Activated T-cell treated with anti-CD3 and anti-CD28 coated beads, Interleukin-2, amount 50 U/mL, for 24 hours (primary cell): ENCODE measurements at regions not wholly inside any gene's neighbourhood (a gene's known extent, or its start where the extent isn't known, plus 50 kb on each side); places are given as distances from the start of the nearest gene placed in this dataset.

ENCODE experiments used
- DNase-seq: peaks from one replicate; pipeline ENCODE4 v3.0.0-alpha.2; 2020
- H3K27ac Mint-ChIP-seq: 2 replicates; pipeline ENCODE4 v1.8.0; 2020; ENCODE audit warnings: mild to moderate bottlenecking, mixed read lengths
- H3K27me3 Mint-ChIP-seq: 2 replicates; pipeline ENCODE4 v1.8.0; 2020; ENCODE audit warnings: mixed read lengths
- H3K36me3 Mint-ChIP-seq: 2 replicates; pipeline ENCODE4 v1.8.0; 2020; ENCODE audit warnings: low read depth, mixed read lengths
- H3K4me1 Mint-ChIP-seq: 2 replicates; pipeline ENCODE4 v1.8.0; 2020; ENCODE audit warnings: low read depth, mixed read lengths
- H3K4me3 Mint-ChIP-seq: 2 replicates; pipeline ENCODE4 v1.8.0; 2020; ENCODE audit warnings: mild to moderate bottlenecking, moderate library complexity, mixed read lengths
- H3K9me3 Mint-ChIP-seq: 2 replicates; pipeline ENCODE4 v1.8.0; 2020; ENCODE audit warnings: mixed read lengths

DNA sequence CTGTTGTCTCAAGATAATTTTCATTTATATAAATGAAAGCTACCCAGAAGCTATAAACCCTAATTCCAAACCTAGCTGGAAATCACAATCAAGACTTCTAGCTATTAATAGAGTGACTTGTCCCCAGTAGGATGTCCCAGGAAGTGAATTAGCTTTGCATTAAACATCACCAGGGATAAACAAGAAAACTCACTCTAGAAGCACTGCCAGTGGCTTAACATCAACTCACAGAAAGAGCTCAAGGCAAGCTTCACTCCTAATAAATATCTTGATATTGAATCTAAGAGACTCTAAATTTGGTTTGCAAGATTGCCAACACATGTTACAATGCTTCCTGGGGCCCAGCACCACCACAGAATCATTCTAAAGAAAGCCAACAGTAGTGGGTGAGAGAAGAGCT is 468.7 kb upstream of the FAM241A start:
- H3K27me3 Mint-ChIP-seq = no peaks in the 10 kb centered on the region
- H3K27ac Mint-ChIP-seq = no peak overlapping the region
- no peak overlapping the region for H3K4me3 Mint-ChIP-seq
- H3K9me3 Mint-ChIP-seq = no peaks in the 10 kb centered on the region
- no peaks in the 10 kb centered on the region for H3K4me1 Mint-ChIP-seq
- H3K36me3 Mint-ChIP-seq = no peaks in the 10 kb centered on the region
- DNase-seq = no peak

DNA sequence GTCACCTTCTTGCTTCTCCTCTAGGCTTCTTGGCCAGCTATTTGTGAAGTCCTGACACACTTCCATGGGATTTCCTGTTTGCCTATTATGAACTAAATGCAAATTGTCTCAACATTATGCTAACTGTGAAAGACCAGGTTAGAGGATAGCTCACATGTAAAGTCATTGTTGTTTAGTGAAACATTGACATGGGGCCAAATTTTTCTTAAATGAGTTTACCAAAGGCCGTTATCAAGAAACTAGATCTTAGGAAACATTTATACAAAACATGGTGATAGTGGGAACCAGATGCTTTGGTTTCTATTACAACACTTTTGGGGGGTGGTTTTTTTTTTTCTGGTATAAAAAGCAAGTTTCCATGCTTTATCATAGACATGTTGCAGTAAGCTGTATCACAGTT is 466.8 kb upstream of the FAM241A start:
- no peaks in the 10 kb centered on the region for H3K4me1 Mint-ChIP-seq
- no peaks in the 10 kb centered on the region for H3K27me3 Mint-ChIP-seq
- no peaks in the 10 kb centered on the region for H3K9me3 Mint-ChIP-seq
- no peaks in the 10 kb centered on the region for H3K36me3 Mint-ChIP-seq
- DNase-seq = no peak
- no peak overlapping the region for H3K4me3 Mint-ChIP-seq
- H3K27ac Mint-ChIP-seq = no peak overlapping the region

DNA sequence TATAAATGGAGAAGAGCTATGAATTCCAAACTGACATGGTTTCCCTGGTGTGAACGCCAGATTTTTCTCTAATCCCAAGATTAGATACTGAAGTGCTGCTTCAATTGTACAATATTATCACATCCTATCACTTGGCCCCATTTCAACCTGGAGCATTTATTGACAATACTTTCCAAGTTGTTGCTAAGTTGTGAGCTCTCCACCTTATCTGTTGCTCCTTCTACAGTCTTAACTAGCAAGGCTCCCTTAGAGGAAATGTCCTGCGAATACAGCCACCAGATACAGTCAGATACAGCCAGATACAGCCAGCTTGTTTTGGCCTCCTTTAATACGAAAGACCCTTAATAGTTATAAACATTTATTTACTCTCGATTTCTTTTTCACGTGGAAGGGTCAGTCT is 466.3 kb upstream of the FAM241A start:
- no peak overlapping the region for H3K4me3 Mint-ChIP-seq
- H3K4me1 Mint-ChIP-seq = no peaks in the 10 kb centered on the region
- H3K9me3 Mint-ChIP-seq = no peaks in the 10 kb centered on the region
- H3K36me3 Mint-ChIP-seq = no peaks in the 10 kb centered on the region
- DNase-seq = no peak
- H3K27ac Mint-ChIP-seq = no peak overlapping the region
- H3K27me3 Mint-ChIP-seq = no peaks in the 10 kb centered on the region

DNA sequence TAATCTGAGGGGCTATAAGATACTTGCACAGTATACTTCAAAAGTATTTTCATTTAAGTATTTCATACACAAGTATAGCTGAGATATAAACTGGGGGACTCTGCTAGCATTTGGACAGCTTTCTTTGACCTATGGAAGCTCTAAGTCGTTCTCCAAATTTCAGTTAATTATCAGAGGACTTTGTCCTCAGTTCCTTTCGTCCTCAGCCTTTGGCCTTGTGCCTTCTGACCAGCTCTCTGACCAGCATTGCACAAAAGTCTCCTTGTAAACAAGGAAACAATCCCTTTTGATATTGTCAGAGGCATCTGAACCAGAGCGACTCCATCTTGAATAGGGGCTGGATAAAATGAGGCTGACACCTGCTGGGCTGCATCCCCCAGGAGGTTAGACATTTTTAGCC is 464.0 kb upstream of the FAM241A start:
- no peaks in the 10 kb centered on the region for H3K4me1 Mint-ChIP-seq
- no peaks in the 10 kb centered on the region for H3K9me3 Mint-ChIP-seq
- no peaks in the 10 kb centered on the region for H3K36me3 Mint-ChIP-seq
- H3K27ac Mint-ChIP-seq = no peak overlapping the region
- DNase-seq = no peak
- H3K4me3 Mint-ChIP-seq = no peak overlapping the region
- H3K27me3 Mint-ChIP-seq = no peaks in the 10 kb centered on the region

DNA sequence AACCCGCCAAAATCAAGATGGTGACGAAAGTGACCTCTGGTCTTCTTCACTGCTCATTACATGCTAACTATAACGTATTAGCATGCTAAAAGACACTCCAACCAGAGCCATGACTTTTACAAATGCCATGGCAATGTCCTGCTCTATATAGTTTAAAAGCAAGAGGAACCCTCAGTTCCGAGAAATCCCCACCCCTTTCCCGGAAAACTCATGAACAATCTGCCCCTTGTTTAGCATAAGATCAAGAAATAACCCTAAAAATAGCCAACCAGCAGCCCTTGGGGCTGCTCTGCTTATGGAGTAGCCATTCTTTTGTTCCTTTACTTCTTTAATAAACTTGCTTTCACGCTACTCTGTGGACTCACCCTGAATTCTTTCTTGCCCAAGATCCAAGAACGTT is 463.5 kb upstream of the FAM241A start:
- no peak overlapping the region for H3K27ac Mint-ChIP-seq
- no peaks in the 10 kb centered on the region for H3K27me3 Mint-ChIP-seq
- no peak for DNase-seq
- no peaks in the 10 kb centered on the region for H3K4me1 Mint-ChIP-seq
- H3K9me3 Mint-ChIP-seq = no peaks in the 10 kb centered on the region
- H3K4me3 Mint-ChIP-seq = no peak overlapping the region
- no peaks in the 10 kb centered on the region for H3K36me3 Mint-ChIP-seq

DNA sequence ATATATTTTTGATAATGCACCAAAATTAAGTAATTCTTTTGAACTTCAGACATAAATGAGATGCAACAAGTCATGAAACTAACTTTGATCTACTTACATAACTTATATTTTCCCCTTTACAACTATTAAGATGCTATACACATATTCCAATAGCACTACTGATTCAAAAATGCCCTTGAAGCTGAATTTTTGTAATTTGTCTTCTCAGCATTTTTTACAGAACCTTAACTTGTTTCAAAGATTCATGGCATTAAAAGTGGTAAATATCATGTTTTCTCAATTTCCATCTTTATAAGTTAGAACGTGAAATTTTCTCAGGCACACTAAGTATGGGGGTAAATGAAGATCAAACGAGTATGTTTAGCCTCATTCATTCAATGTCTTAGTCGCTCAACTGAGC is 460.0 kb upstream of the FAM241A start:
- Mint-ChIP-seq H3K27ac (no peak overlapping the region), H3K27me3 (no peaks in the 10 kb centered on the region), H3K36me3 (no peaks in the 10 kb centered on the region), H3K4me1 (no peaks in the 10 kb centered on the region), H3K9me3 (no peaks in the 10 kb centered on the region), H3K4me3 (no peak overlapping the region)
- no peak for DNase-seq

DNA sequence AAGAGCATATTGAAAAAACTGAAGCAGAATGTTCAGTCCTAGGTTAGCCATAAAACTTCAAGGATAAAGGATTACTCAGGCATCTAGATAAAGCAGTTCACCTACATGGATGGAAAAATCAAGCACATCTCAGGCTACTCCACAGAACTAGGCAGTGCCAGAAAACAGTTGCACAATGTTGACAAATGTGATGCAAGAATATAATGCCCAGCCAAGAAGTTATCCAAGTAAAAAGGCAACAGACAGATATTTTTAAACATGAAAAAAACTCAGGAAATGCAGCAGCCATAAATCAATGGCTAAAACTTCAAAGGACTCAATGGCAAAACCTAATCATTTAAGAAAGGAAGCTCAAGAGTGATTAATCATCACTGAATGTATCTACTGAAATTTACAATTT is 456.0 kb upstream of the FAM241A start:
- no peak overlapping the region for H3K27ac Mint-ChIP-seq
- peaks cover 3% of the 10 kb centered on the region for H3K9me3 Mint-ChIP-seq
- H3K4me3 Mint-ChIP-seq = no peak overlapping the region
- no peaks in the 10 kb centered on the region for H3K4me1 Mint-ChIP-seq
- H3K27me3 Mint-ChIP-seq = no peaks in the 10 kb centered on the region
- no peaks in the 10 kb centered on the region for H3K36me3 Mint-ChIP-seq
- no peak for DNase-seq

DNA sequence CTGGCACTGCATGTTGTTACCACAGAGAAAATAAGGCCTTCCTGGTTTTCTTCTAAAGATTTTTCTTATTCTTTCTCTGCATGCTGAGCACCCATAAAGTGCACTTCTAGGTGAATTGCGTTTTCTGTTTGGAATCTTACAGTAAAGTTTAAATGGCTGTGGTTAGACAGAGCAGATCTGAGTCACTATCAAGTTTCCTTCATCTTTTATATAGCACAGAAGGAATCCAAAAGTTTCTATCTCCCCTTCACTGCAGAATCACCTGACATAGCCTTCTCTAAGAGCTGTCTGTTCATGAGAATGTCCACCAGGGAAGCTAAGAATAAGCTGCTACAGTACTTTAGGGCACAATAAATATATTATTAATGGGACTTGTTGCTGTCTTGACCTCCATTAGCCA is 455.5 kb upstream of the FAM241A start:
- Mint-ChIP-seq H3K9me3 (peaks cover 3% of the 10 kb centered on the region), H3K4me3 (no peak overlapping the region), H3K27me3 (no peaks in the 10 kb centered on the region), H3K36me3 (no peaks in the 10 kb centered on the region), H3K4me1 (no peaks in the 10 kb centered on the region), H3K27ac (no peak overlapping the region)
- no peak for DNase-seq

DNA sequence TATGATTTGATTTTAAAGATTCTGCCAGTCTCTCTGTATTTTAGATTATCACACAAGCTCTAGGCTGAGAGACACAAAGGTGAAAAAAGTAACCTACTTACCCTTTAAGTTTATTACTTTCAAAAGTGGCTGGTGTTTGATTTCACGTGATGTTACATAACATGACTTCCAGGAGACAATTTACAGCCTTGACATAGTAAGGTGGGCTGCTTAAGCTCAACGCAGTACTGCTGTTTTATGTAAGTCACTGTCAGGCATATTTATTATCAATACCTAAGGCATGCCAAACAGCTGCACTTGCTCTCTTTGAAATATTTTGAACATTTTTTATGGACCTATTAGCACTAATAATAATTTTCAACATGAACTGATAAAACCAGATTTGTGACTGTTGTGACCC is 451.5 kb upstream of the FAM241A start:
- no peak for DNase-seq
- no peaks in the 10 kb centered on the region for H3K4me1 Mint-ChIP-seq
- no peaks in the 10 kb centered on the region for H3K36me3 Mint-ChIP-seq
- no peak overlapping the region for H3K27ac Mint-ChIP-seq
- H3K27me3 Mint-ChIP-seq = no peaks in the 10 kb centered on the region
- peaks cover 3% of the 10 kb centered on the region for H3K9me3 Mint-ChIP-seq
- no peak overlapping the region for H3K4me3 Mint-ChIP-seq

DNA sequence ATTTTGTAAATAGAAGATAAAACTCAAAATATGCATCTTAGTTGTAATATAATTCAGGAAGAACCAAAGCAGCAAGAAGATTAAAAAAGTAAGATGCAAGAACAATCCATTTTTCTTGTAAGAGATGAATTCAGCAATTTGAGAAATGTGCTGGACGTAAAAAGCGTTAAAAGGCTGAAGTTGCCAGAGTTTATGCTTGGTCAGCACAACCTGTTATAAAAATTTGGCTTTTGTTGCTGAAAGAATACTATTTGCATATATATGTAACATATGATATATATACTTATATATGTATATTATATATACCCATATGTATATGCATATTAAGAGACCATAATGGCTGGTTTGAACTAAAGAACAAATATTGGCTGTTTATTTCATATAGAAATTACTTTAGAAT is 449.6 kb upstream of the FAM241A start:
- Mint-ChIP-seq H3K27ac (no peak overlapping the region), H3K4me1 (no peaks in the 10 kb centered on the region), H3K27me3 (no peaks in the 10 kb centered on the region), H3K36me3 (no peaks in the 10 kb centered on the region), H3K9me3 (peaks cover 3% of the 10 kb centered on the region), H3K4me3 (no peak overlapping the region)
- no peak for DNase-seq

DNA sequence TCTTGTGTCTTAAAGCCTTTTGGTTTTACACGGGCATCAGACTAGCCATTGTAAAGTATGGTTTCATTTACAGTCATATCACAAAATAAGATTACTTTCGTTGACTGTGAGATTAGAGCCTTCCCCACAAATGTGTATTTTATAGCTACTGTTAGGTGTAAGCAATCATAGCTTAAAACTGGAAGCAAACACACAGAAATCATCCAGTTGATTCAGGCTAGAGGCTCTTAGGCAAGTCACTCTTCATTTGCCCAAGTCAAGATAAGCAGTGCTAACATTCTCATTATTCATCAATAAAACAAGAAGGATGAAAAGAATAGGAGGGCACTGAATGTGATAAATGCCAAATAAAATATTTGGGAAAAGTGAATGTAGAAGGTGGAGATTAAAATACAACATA is 448.7 kb upstream of the FAM241A start:
- no peaks in the 10 kb centered on the region for H3K36me3 Mint-ChIP-seq
- no peaks in the 10 kb centered on the region for H3K4me1 Mint-ChIP-seq

DNA sequence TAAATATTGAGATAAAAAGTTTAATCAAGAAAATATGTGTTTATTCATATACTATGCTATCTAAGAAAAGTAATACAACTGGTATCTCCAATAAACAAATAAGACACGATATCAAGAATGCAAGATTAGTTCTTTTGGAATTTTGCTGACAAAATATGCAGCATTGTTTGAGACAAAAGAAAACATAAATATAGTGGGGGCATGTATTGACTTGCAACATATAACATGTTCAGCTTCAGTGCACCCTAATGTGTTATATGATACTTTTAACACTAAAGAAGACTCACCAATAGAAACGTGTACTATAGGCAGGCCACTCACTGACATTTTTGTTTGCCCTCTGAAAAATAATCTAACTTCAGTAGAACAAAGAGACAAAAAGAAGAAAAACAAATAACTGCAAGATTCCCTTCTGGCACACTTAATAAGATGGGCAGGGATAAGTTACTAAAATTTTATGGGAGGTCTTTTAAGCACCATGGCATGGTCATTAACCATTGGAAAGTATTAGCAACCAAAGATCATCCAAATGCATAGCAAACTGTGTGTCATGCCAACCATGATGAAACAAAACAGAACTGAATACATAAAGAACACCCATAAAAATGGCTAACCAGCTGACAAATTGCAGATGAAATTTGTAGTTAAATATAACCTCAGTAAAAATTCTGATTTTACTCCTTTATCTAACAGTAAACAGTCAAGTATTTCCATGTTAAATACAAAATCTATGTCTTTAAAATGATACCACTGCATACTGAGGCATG is 447.9 kb upstream of the FAM241A start:
- DNase-seq = no peak
- H3K4me3 Mint-ChIP-seq = no peak overlapping the region
- no peaks in the 10 kb centered on the region for H3K4me1 Mint-ChIP-seq
- H3K27ac Mint-ChIP-seq = no peak overlapping the region
- no peaks in the 10 kb centered on the region for H3K27me3 Mint-ChIP-seq
- H3K9me3 Mint-ChIP-seq = no peaks in the 10 kb centered on the region
- H3K36me3 Mint-ChIP-seq = no peaks in the 10 kb centered on the region

More for the DNA sequence above, 448.7 kb upstream of the FAM241A start:
- Mint-ChIP-seq H3K27me3 (no peaks in the 10 kb centered on the region), H3K9me3 (peaks cover under 1% of the 10 kb centered on the region), H3K4me3 (no peak overlapping the region), H3K27ac (no peak overlapping the region)
- no peak for DNase-seq

DNA sequence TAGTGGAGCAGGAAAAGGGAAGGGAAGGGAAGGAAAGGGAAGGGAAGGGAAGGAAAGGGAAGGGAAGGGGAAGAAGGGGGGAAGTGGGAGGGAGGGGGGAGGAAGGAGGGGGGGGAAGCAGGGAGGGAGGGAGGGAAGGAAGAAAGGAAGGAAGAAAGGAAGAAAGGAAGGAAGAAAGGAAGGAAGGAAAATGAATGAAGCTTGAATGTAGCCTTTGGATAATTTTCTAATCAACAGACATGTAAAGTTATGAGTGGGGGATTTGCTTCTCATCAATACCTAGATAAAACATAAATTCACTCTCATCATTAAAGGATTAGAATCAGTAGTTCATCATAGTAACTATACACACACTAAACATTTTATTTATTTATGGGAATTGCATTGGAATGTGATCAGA is 446.9 kb upstream of the FAM241A start:
- H3K9me3 Mint-ChIP-seq = no peaks in the 10 kb centered on the region
- no peak overlapping the region for H3K27ac Mint-ChIP-seq
- H3K4me3 Mint-ChIP-seq = no peak overlapping the region
- no peak for DNase-seq
- H3K36me3 Mint-ChIP-seq = no peaks in the 10 kb centered on the region
- no peaks in the 10 kb centered on the region for H3K27me3 Mint-ChIP-seq
- H3K4me1 Mint-ChIP-seq = no peaks in the 10 kb centered on the region

DNA sequence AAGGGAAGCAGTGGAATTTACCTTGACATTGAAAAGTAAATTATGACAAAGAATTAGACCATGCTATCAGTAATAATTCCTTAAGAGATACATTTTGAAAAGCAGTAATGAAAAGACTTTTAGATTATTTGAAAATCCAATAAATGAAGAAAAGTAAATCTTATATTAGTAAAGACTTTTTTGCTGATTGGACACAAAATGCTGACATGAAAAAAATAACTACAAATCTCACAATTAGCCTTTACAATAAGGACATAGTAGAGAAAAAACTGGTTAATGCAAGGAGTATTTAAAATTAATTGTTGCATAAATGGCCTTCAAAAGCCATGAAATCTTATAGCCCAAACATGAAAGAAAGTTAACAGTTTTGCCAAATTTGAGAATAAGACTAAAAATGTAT is 446.1 kb upstream of the FAM241A start:
- Mint-ChIP-seq H3K27ac (no peak overlapping the region), H3K4me1 (no peaks in the 10 kb centered on the region), H3K27me3 (no peaks in the 10 kb centered on the region), H3K4me3 (no peak overlapping the region), H3K9me3 (no peaks in the 10 kb centered on the region), H3K36me3 (no peaks in the 10 kb centered on the region)
- DNase-seq = no peak

DNA sequence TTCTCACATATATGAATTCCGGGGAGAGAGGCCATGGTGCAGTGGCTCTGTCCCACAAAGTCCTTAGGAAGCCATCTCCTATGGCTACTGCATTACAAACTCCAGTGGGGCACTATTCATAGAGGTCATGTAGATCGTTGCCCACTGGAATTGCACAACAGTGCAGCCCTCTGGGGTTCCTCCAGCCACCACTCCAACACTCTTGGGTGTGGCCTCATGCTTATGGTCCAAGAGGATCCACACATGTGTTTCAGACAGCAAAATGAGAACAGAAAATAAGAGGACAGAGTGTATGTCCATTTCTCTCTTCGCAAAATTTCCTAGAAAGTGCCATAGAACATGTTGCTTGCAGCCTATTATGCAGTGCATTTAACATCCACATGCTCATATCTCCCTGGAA is 444.2 kb upstream of the FAM241A start:
- no peak overlapping the region for H3K27ac Mint-ChIP-seq
- no peak overlapping the region for H3K4me3 Mint-ChIP-seq
- no peaks in the 10 kb centered on the region for H3K27me3 Mint-ChIP-seq
- H3K36me3 Mint-ChIP-seq = no peaks in the 10 kb centered on the region
- no peak for DNase-seq
- no peaks in the 10 kb centered on the region for H3K4me1 Mint-ChIP-seq
- H3K9me3 Mint-ChIP-seq = no peaks in the 10 kb centered on the region

DNA sequence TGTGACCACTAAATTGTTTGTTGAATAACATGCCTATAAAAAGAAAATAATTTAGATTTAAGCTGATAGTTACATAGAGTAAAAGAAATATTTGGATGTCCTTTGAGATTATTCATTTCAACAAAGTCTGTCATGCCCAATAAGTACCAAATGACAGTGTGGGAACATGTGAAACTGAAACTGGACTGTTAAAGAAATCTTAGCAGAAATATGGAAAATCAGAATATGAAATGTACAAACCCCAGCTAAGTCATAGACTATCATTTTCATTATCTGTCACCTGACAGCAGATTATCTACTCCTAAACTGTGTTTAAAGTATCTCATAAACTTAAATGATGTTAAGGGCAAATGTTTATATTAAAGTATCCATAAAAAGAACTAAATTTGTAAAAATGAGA is 437.8 kb upstream of the FAM241A start:
- H3K4me1 Mint-ChIP-seq = no peaks in the 10 kb centered on the region
- no peak overlapping the region for H3K27ac Mint-ChIP-seq
- H3K9me3 Mint-ChIP-seq = no peaks in the 10 kb centered on the region
- no peak overlapping the region for H3K4me3 Mint-ChIP-seq
- DNase-seq = no peak
- no peaks in the 10 kb centered on the region for H3K36me3 Mint-ChIP-seq
- no peaks in the 10 kb centered on the region for H3K27me3 Mint-ChIP-seq
